Esophagus muscularis mucosa (tissue), 4 donors: ENCODE measurements at regions not wholly inside any gene's neighbourhood (a gene's known extent, or its start where the extent isn't known, plus 50 kb on each side); places are given as distances from the start of the nearest gene placed in this dataset.

Experiments
- EP300 ChIP-seq: sonication (generic); formaldehyde crosslinking; IDR thresholded peaks from one replicate; pipeline ENCODE4 v1.6.1; 2017; ENCODE audit warnings: antibody characterized with exemption
- POLR2A ChIP-seq: fragments of 450-650 bp; IDR thresholded peaks from one replicate; pipeline ENCODE4 v1.6.1; 2017; ENCODE audit warnings: antibody characterized with exemption, moderate library complexity, mild to moderate bottlenecking, low read depth
- TF ChIP-seq, protein P1 (sequence below), 3 experiments: fragments of 200-600 bp in 2 of 3; fragments of 450-650 bp in 1 of 3; sonication (generic) in 2 of 3; IDR thresholded peaks; one replicate each; pipeline ENCODE4 v1.5.1; 2017 to 2019; ENCODE audit warnings: antibody characterized with exemption in 3 of 3, mild to moderate bottlenecking in 2 of 3, moderate library complexity in 1 of 3

DNA sequence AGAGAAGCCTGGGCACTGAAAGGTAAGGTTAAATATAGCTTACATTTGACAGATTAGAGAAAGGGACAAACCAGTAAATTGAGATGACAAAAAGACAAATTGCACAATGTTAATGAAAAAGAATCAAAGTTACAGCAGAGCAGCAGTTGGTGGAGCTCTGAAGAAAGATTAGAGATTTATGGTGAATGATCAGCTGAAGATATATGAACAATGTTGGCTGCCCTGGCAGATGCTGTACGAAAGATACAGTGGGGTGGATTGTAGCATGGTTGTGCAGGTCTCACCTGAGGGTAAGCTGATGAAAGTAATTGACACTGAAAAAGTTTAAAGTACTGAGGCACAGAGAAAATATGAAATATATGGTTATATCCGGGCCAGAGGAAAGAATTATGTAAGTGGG lies 492.1 kb downstream of the ARHGEF28 start:
- TF ChIP-seq, protein P1, sequence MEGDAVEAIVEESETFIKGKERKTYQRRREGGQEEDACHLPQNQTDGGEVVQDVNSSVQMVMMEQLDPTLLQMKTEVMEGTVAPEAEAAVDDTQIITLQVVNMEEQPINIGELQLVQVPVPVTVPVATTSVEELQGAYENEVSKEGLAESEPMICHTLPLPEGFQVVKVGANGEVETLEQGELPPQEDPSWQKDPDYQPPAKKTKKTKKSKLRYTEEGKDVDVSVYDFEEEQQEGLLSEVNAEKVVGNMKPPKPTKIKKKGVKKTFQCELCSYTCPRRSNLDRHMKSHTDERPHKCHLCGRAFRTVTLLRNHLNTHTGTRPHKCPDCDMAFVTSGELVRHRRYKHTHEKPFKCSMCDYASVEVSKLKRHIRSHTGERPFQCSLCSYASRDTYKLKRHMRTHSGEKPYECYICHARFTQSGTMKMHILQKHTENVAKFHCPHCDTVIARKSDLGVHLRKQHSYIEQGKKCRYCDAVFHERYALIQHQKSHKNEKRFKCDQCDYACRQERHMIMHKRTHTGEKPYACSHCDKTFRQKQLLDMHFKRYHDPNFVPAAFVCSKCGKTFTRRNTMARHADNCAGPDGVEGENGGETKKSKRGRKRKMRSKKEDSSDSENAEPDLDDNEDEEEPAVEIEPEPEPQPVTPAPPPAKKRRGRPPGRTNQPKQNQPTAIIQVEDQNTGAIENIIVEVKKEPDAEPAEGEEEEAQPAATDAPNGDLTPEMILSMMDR (IDR thresholded peaks at IDR 0.05) = no peak
- TF ChIP-seq POLR2A = no peak
- TF ChIP-seq EP300 = no peak
